OCI-LY1 (cell line): ENCODE measurements at regions not wholly inside any gene's neighbourhood (a gene's known extent, or its start where the extent isn't known, plus 50 kb on each side); places are given as distances from the start of the nearest gene placed in this dataset.

Source experiments
- CTCF ChIP-seq: fragments of 200-600 bp; sonication (generic), shearing (Covaris generic); IDR thresholded peaks from 2 replicates; pipeline ENCODE4 v1.5.1; 2017; ENCODE audit warnings: mild to moderate bottlenecking, antibody characterized with exemption, low read length, moderate library complexity, mixed read lengths
- EZH2 ChIP-seq: fragments of 200-600 bp; sonication (generic), shearing (Covaris generic); IDR thresholded peaks from 2 replicates; pipeline ENCODE4 v1.8.0; 2017; ENCODE audit warnings: borderline replicate concordance, mixed run types, mild to moderate bottlenecking, antibody characterized with exemption, low read length, moderate library complexity, mixed read lengths

- TF ChIP-seq EZH2, result no peak
- TF ChIP-seq CTCF, result no peak
Observed at GRCh38 chrX:85454295-85454694, 74.8 kb upstream of the POF1B start.
